ENCODE measurements at regions not wholly inside any gene's neighbourhood (a gene's known extent, or its start where the extent isn't known, plus 50 kb on each side); places are given as distances from the start of the nearest gene placed in this dataset.

GRCh38 chr5:116355819-116356601 is 218.6 kb downstream of the SEMA6A start:
- Histone ChIP-seq H3K4ac (ENCODE audit: low read length) (no peak overlapping the region), H3K79me1 (ENCODE audit: low read depth, low read length) (no peaks in the 10 kb centered on the region), H3K23ac (ENCODE audit: low read depth, low read length, poor library complexity) (no peak overlapping the region), H3K27ac (replicated peaks; ENCODE audit: low read length) (no peak overlapping the region), H3K9ac (ENCODE audit: low read depth, low read length, poor library complexity) (no peak overlapping the region), H3K9me3 (replicated peaks in 1 of 2; ENCODE audit: control insufficient read depth in 2 of 2, insufficient read depth in 1 of 2, low read depth in 1 of 2, low read length in 2 of 2) (peaks cover 0 to 15% of the 10 kb centered on the region in 2 donors), H3K14ac (ENCODE audit: low read length) (no peak overlapping the region), H2AFZ (ENCODE audit: low read length) (no peak overlapping the region), H3K4me1 (ENCODE audit: control insufficient read depth in 2 of 2, insufficient read depth in 1 of 2, low read depth in 1 of 2, low read length in 2 of 2) (peaks cover 0 to 2% of the 10 kb centered on the region in 2 donors), H2BK15ac (ENCODE audit: low read length) (no peak overlapping the region), H3K18ac (ENCODE audit: low read length) (no peak overlapping the region), H4K8ac (ENCODE audit: low read depth, low read length) (no peak overlapping the region), H3K27me3 (ENCODE audit: control insufficient read depth in 3 of 3, insufficient read depth in 3 of 3, low read depth in 1 of 3, low read length in 3 of 3) (no peaks in the 10 kb centered on the region), H3K36me3 (replicated peaks in 1 of 2; ENCODE audit: control insufficient read depth in 2 of 2, insufficient read depth in 2 of 2, low read length in 2 of 2) (no peaks in the 10 kb centered on the region), H2BK12ac (ENCODE audit: low read length) (no peak overlapping the region), H3K4me2 (ENCODE audit: insufficient read depth, low read length, poor library complexity, severe bottlenecking) (no peak overlapping the region), H2AK5ac (ENCODE audit: low read depth, low read length) (no peak overlapping the region), H4K91ac (ENCODE audit: low read depth, low read length, poor library complexity) (no peak overlapping the region), H3K4me3 (ENCODE audit: low read length in 2 of 2) (no peak overlapping the region), H2BK120ac (ENCODE audit: low read depth, low read length) (no peak overlapping the region), H2BK5ac (ENCODE audit: low read length) (no peak overlapping the region)
- no peak for DNase-seq (ENCODE audit: low spot score)
- WGBS, 2 donors (ENCODE audit: extremely low coverage in 2 of 2, insufficient read length in 2 of 2, insufficient replicate concordance in 1 of 2), result no CpG with 5 or more reads among the region's 6 CpGs

GRCh38 chr5:116354699-116355098 is 219.9 kb downstream of the SEMA6A start:
- Histone ChIP-seq H2BK120ac (ENCODE audit: low read depth, low read length) (no peak overlapping the region), H3K79me1 (ENCODE audit: low read depth, low read length) (no peaks in the 10 kb centered on the region), H3K4me1 (ENCODE audit: control insufficient read depth in 2 of 2, insufficient read depth in 1 of 2, low read depth in 1 of 2, low read length in 2 of 2) (no peaks in the 10 kb centered on the region), H2AK5ac (ENCODE audit: low read depth, low read length) (no peak overlapping the region), H3K4ac (ENCODE audit: low read length) (no peak overlapping the region), H4K91ac (ENCODE audit: low read depth, low read length, poor library complexity) (no peak overlapping the region), H4K8ac (ENCODE audit: low read depth, low read length) (no peak overlapping the region), H3K27me3 (ENCODE audit: control insufficient read depth in 3 of 3, insufficient read depth in 3 of 3, low read depth in 1 of 3, low read length in 3 of 3) (no peaks in the 10 kb centered on the region), H2BK15ac (ENCODE audit: low read length) (no peak overlapping the region), H3K18ac (ENCODE audit: low read length) (no peak overlapping the region), H3K4me3 (ENCODE audit: low read length in 2 of 2) (no peak overlapping the region), H2BK12ac (ENCODE audit: low read length) (no peak overlapping the region), H3K9me3 (replicated peaks in 1 of 2; ENCODE audit: control insufficient read depth in 2 of 2, insufficient read depth in 1 of 2, low read depth in 1 of 2, low read length in 2 of 2) (peaks cover 0 to 15% of the 10 kb centered on the region in 2 donors), H2AFZ (ENCODE audit: low read length) (no peak overlapping the region), H3K27ac (replicated peaks; ENCODE audit: low read length) (no peak overlapping the region), H2BK5ac (ENCODE audit: low read length) (no peak overlapping the region), H3K14ac (ENCODE audit: low read length) (no peak overlapping the region), H3K36me3 (replicated peaks in 1 of 2; ENCODE audit: control insufficient read depth in 2 of 2, insufficient read depth in 2 of 2, low read length in 2 of 2) (no peaks in the 10 kb centered on the region), H3K23ac (ENCODE audit: low read depth, low read length, poor library complexity) (no peak overlapping the region), H3K4me2 (ENCODE audit: insufficient read depth, low read length, poor library complexity, severe bottlenecking) (no peak overlapping the region), H3K9ac (ENCODE audit: low read depth, low read length, poor library complexity) (no peak overlapping the region)
- no peak for DNase-seq (ENCODE audit: low spot score)

DNA sequence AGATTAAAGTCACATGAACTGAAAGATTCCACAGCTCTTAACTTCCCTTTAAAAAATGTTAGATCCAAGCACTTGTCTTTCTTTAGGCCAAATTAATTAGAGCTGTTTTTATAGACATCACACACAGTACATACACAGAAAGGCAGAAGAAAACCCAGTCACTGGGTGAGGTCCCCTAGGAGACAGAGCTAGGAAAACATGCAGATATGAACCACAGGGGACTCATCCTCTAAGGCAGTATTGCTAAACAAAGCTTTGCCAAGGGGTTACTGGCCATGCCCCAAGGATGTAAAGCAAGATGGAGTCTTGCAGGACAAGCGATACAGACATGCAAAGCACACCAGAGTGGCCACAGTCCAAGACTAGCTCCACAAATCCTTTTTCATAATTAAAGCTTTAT is 227.0 kb downstream of the SEMA6A start:
- H3K4me3 ChIP-seq (ENCODE audit: low read length in 2 of 2), result no peak overlapping the region
- no peaks in the 10 kb centered on the region for H3K36me3 ChIP-seq (replicated peaks in 1 of 2; ENCODE audit: control insufficient read depth in 2 of 2, insufficient read depth in 2 of 2, low read length in 2 of 2)
- H3K27me3 ChIP-seq (ENCODE audit: control insufficient read depth in 3 of 3, insufficient read depth in 3 of 3, low read depth in 1 of 3, low read length in 3 of 3), result no peaks in the 10 kb centered on the region
- no peak overlapping the region for H2AK5ac ChIP-seq (ENCODE audit: low read depth, low read length)
- no peak overlapping the region for H3K27ac ChIP-seq (replicated peaks; ENCODE audit: low read length)
- H2BK5ac ChIP-seq (ENCODE audit: low read length), result no peak overlapping the region
- no peaks in the 10 kb centered on the region for H3K79me1 ChIP-seq (ENCODE audit: low read depth, low read length)
- H3K18ac ChIP-seq (ENCODE audit: low read length), result no peak overlapping the region
- no peak overlapping the region for H3K4ac ChIP-seq (ENCODE audit: low read length)
- no peak overlapping the region for H2AFZ ChIP-seq (ENCODE audit: low read length)
- no peak overlapping the region for H2BK15ac ChIP-seq (ENCODE audit: low read length)
- no peak overlapping the region for H2BK120ac ChIP-seq (ENCODE audit: low read depth, low read length)
- no peak for DNase-seq (ENCODE audit: low spot score)
- H3K23ac ChIP-seq (ENCODE audit: low read depth, low read length, poor library complexity), result no peak overlapping the region
- H3K9ac ChIP-seq (ENCODE audit: low read depth, low read length, poor library complexity), result no peak overlapping the region
- H4K91ac ChIP-seq (ENCODE audit: low read depth, low read length, poor library complexity), result no peak overlapping the region
- H3K4me1 ChIP-seq (ENCODE audit: control insufficient read depth in 2 of 2, insufficient read depth in 1 of 2, low read depth in 1 of 2, low read length in 2 of 2), result no peaks in the 10 kb centered on the region
- H4K8ac ChIP-seq (ENCODE audit: low read depth, low read length), result no peak overlapping the region
- H3K9me3 ChIP-seq (replicated peaks in 1 of 2; ENCODE audit: control insufficient read depth in 2 of 2, insufficient read depth in 1 of 2, low read depth in 1 of 2, low read length in 2 of 2), result peaks cover 0 to 6% of the 10 kb centered on the region in 2 donors
- no peak overlapping the region for H3K14ac ChIP-seq (ENCODE audit: low read length)
- WGBS, 2 donors (ENCODE audit: extremely low coverage in 2 of 2, insufficient read length in 2 of 2, insufficient replicate concordance in 1 of 2), result no CpG with 5 or more reads among the region's 1 CpG
- H2BK12ac ChIP-seq (ENCODE audit: low read length), result no peak overlapping the region
- no peak overlapping the region for H3K4me2 ChIP-seq (ENCODE audit: insufficient read depth, low read length, poor library complexity, severe bottlenecking)

GRCh38 chr5:116343961-116344360 is 230.7 kb downstream of the SEMA6A start:
- Histone ChIP-seq H2BK120ac (ENCODE audit: low read depth, low read length) (no peak overlapping the region), H4K8ac (ENCODE audit: low read depth, low read length) (no peak overlapping the region), H2AK5ac (ENCODE audit: low read depth, low read length) (no peak overlapping the region), H2BK15ac (ENCODE audit: low read length) (no peak overlapping the region), H3K4ac (ENCODE audit: low read length) (no peak overlapping the region), H4K91ac (ENCODE audit: low read depth, low read length, poor library complexity) (no peak overlapping the region), H3K4me2 (ENCODE audit: insufficient read depth, low read length, poor library complexity, severe bottlenecking) (no peak overlapping the region), H3K18ac (ENCODE audit: low read length) (no peak overlapping the region), H3K9ac (ENCODE audit: low read depth, low read length, poor library complexity) (no peak overlapping the region), H2BK5ac (ENCODE audit: low read length) (no peak overlapping the region), H3K27me3 (ENCODE audit: control insufficient read depth in 3 of 3, insufficient read depth in 3 of 3, low read depth in 1 of 3, low read length in 3 of 3) (no peaks in the 10 kb centered on the region), H3K27ac (replicated peaks; ENCODE audit: low read length) (no peak overlapping the region), H2BK12ac (ENCODE audit: low read length) (no peak overlapping the region), H3K14ac (ENCODE audit: low read length) (no peak overlapping the region), H3K36me3 (replicated peaks in 1 of 2; ENCODE audit: control insufficient read depth in 2 of 2, insufficient read depth in 2 of 2, low read length in 2 of 2) (no peaks in the 10 kb centered on the region), H3K4me3 (ENCODE audit: low read length in 2 of 2) (no peak overlapping the region), H3K4me1 (ENCODE audit: control insufficient read depth in 2 of 2, insufficient read depth in 1 of 2, low read depth in 1 of 2, low read length in 2 of 2) (no peaks in the 10 kb centered on the region), H3K23ac (ENCODE audit: low read depth, low read length, poor library complexity) (no peak overlapping the region), H3K9me3 (replicated peaks in 1 of 2; ENCODE audit: control insufficient read depth in 2 of 2, insufficient read depth in 1 of 2, low read depth in 1 of 2, low read length in 2 of 2) (peaks cover 0 to 6% of the 10 kb centered on the region in 2 donors), H3K79me1 (ENCODE audit: low read depth, low read length) (no peaks in the 10 kb centered on the region), H2AFZ (ENCODE audit: low read length) (peak overlapping the region; percentile 24)
- no peak for DNase-seq (ENCODE audit: low spot score)
- WGBS, 2 donors (ENCODE audit: extremely low coverage in 2 of 2, insufficient read length in 2 of 2, insufficient replicate concordance in 1 of 2), result no CpG with 5 or more reads among the region's 4 CpGs
